LNCaP clone FGC (cell line): ENCODE measurements at regions not wholly inside any gene's neighbourhood (a gene's known extent, or its start where the extent isn't known, plus 50 kb on each side); places are given as distances from the start of the nearest gene placed in this dataset.

Experiments
- DNase-seq: peaks from one replicate; pipeline ENCODE4 v3.0.0-alpha.2; 2011; ENCODE audit warnings: low read depth
- H3K4me3 ChIP-seq: 2 replicates; pipeline ENCODE4 v1.5.1; 2011; ENCODE audit warnings: mild to moderate bottlenecking, low read depth, low read length, control low read depth
- TF ChIP-seq, protein P1 (sequence below): IDR thresholded peaks from 2 replicates; pipeline ENCODE4 v1.5.1; 2012; ENCODE audit warnings: mild to moderate bottlenecking; ENCODE audit not compliant: control insufficient read depth, insufficient read depth; ENCODE audit errors: extremely low read depth

GRCh38 chr14:38425324-38425976, 169.6 kb upstream of the CLEC14A start:
- DNase-seq: no peak
- TF ChIP-seq, protein P1, sequence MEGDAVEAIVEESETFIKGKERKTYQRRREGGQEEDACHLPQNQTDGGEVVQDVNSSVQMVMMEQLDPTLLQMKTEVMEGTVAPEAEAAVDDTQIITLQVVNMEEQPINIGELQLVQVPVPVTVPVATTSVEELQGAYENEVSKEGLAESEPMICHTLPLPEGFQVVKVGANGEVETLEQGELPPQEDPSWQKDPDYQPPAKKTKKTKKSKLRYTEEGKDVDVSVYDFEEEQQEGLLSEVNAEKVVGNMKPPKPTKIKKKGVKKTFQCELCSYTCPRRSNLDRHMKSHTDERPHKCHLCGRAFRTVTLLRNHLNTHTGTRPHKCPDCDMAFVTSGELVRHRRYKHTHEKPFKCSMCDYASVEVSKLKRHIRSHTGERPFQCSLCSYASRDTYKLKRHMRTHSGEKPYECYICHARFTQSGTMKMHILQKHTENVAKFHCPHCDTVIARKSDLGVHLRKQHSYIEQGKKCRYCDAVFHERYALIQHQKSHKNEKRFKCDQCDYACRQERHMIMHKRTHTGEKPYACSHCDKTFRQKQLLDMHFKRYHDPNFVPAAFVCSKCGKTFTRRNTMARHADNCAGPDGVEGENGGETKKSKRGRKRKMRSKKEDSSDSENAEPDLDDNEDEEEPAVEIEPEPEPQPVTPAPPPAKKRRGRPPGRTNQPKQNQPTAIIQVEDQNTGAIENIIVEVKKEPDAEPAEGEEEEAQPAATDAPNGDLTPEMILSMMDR: no peak
- H3K4me3 ChIP-seq: no peak overlapping the region

DNA sequence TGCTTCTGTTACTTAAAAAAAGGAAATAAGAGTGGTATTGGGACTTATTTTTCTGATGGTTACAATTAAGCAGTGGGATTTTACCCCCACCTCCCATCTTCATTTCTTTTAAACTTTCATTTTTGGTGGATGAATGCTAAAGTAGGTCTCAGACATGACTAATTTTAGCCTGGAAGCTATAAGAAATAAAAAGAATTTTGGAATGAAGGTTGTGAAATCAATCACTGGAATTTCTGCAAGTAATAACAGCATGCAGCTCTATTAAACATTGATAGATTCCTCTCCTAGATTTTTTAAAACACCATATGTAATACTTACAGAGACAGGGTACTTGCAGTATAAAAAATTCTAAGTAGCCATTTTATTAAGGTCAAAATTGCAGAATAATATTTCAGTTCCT, 164.2 kb upstream of the CLEC14A start:
- TF ChIP-seq, protein P1: no peak
- H3K4me3 ChIP-seq: no peak overlapping the region
- DNase-seq: no peak

- TF ChIP-seq, protein P1: no peak
- no peak for DNase-seq
- no peak overlapping the region for H3K4me3 ChIP-seq
Observed at GRCh38 chr14:38419579-38419978, 163.7 kb upstream of the CLEC14A start.

DNA sequence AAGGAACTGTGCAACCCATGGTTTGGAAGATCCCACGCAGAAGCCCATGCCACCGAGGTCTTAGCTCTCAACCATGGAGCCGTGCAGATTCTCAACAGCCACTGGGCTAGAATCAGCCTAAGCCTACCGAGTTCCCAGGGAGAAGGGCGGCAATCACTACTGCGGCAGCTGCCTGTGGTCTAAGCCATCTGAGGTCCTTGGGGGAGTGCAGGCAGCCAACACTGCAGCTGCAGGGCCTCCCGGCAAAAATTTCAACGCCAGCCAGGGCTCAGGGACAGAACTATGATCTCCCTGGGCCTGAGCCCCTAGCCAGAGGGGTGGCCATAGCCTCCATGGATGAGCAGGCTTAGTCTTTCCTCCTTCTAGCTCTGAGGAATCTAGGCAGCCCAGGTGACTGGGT, 156.8 kb upstream of the CLEC14A start:
- H3K4me3 ChIP-seq: no peak overlapping the region
- DNase-seq: no peak
- TF ChIP-seq, protein P1: no peak

- no peak overlapping the region for H3K4me3 ChIP-seq
- TF ChIP-seq, protein P1: no peak
- DNase-seq: no peak
Observed at GRCh38 chr14:38410442-38410841, 154.5 kb upstream of the CLEC14A start.

DNA sequence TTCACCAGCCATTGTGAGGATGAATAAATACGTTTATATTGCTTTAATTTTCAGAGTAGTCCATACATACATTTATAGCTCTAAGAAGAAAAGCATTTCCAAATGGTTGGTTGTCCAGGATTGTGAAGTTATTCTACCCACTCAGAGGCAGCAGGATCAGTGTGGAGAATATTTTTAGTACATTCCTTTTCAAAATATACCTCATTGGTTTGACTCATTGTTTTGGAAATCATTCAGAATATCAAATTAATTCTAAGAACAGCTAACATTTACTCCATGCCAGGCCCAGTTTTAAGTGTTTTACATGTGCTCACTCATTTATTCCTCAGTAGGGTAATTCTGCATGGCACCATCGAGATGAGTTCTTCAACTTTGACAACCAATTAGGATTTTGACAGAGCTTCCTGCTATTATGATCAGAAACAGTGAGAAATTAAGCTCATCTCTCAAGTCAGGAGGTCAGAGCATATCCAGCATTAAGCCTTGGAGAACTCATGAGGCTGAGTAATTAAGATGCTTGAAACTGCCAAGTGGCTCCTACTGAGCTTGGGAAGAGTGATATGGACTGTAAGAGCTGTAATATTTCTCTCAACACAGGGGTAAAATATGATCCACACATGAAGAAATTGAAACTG, 153.3 kb upstream of the CLEC14A start:
- no peak for DNase-seq
- no peak overlapping the region for H3K4me3 ChIP-seq
- TF ChIP-seq, protein P1: no peak
